Cardiac septum (tissue), 1 donor: ENCODE measurements at regions not wholly inside any gene's neighbourhood (a gene's known extent, or its start where the extent isn't known, plus 50 kb on each side); places are given as distances from the start of the nearest gene placed in this dataset.

Experiments
- DNase-seq: peaks from one replicate; pipeline ENCODE4 v3.0.0-alpha.2; 2020; ENCODE audit warnings: low spot score
- intact Hi-C: fragments of 100-400 bp; cut with DNase I; formaldehyde crosslinking; loops from one replicate; pipeline ENCODE4 v1.14.0; 2022
- donor health status: DM: no; HTN: no; CAD: no.

- no peak for DNase-seq
- intact Hi-C loops = no loop called here
Observed at GRCh38 chr2:39604866-39605265, 60.9 kb upstream of the TMEM178A start.

- intact Hi-C loops = no loop called here
- no peak for DNase-seq
Observed at GRCh38 chr2:39606585-39606984, 59.1 kb upstream of the TMEM178A start.

GRCh38 chr2:39607538-39608262 lies 58.0 kb upstream of the TMEM178A start:
- no peak for DNase-seq

GRCh38 chr2:39608263-39608575 lies 57.5 kb upstream of the TMEM178A start:
- DNase-seq = no peak
- intact Hi-C loops = no loop called here

More at GRCh38 chr2:39607538-39608262, 58.0 kb upstream of the TMEM178A start:
- intact Hi-C loops = no loop called here

GRCh38 chr2:39608686-39609441 lies 56.9 kb upstream of the TMEM178A start:
- no peak for DNase-seq
- intact Hi-C loops = no loop called here

- intact Hi-C loops = loop anchor here (5.0 kb wide), 1 partner anchor 67 kb away; no protein-coding TSS in a partner anchor
Observed at GRCh38 chr2:39609917-39610316, 55.8 kb upstream of the TMEM178A start.

GRCh38 chr2:39615675-39616074 lies 50.0 kb upstream of the TMEM178A start:
- no peak for DNase-seq
- intact Hi-C loops = no loop called here

More at GRCh38 chr2:39609917-39610316, 55.8 kb upstream of the TMEM178A start:
- no peak for DNase-seq
